ENCODE measurements at regions not wholly inside any gene's neighbourhood (a gene's known extent, or its start where the extent isn't known, plus 50 kb on each side); places are given as distances from the start of the nearest gene placed in this dataset.

- Histone ChIP-seq H2AFZ (ENCODE audit: low read depth, low read length) (no peak overlapping the region), H2BK12ac (ENCODE audit: low read length in 2 of 2) (no peak overlapping the region), H3K9me3 (ENCODE audit: control insufficient read depth, low read length) (no peaks in the 10 kb centered on the region), H3K36me3 (ENCODE audit: control insufficient read depth in 1 of 2, insufficient read depth in 2 of 2, low read depth in 1 of 2, low read length in 2 of 2) (no peaks in the 10 kb centered on the region), H3K4ac (ENCODE audit: low read depth in 1 of 2, low read length in 2 of 2) (no peak overlapping the region), H3K9ac (ENCODE audit: low read length) (no peak overlapping the region), H3K27ac (ENCODE audit: low read length, poor library complexity, severe bottlenecking) (no peak overlapping the region), H3K18ac (ENCODE audit: low read depth in 1 of 2, low read length in 2 of 2) (no peak overlapping the region), H3K4me3 (ENCODE audit: insufficient read depth in 1 of 2, low read depth in 1 of 2, low read length in 2 of 2) (no peak overlapping the region), H4K8ac (ENCODE audit: low read length) (no peak overlapping the region), H3K14ac (ENCODE audit: low read length in 2 of 2) (no peak overlapping the region), H3K4me2 (ENCODE audit: low read length, poor library complexity, severe bottlenecking) (no peak overlapping the region), H3K23ac (ENCODE audit: low read length in 2 of 2) (no peak overlapping the region), H2BK15ac (ENCODE audit: low read depth, poor library complexity, severe bottlenecking) (no peak overlapping the region), H3K79me1 (replicated peaks; ENCODE audit: low read length, poor library complexity, severe bottlenecking) (no peaks in the 10 kb centered on the region), H3K4me1 (ENCODE audit: control insufficient read depth, insufficient read depth, low read depth, low read length) (no peaks in the 10 kb centered on the region), H2AK5ac (ENCODE audit: low read length, severe bottlenecking) (no peak overlapping the region), H3K27me3 (ENCODE audit: control insufficient read depth in 1 of 2, insufficient read depth in 1 of 2, low read length in 2 of 2) (no peaks in the 10 kb centered on the region), H2BK120ac (ENCODE audit: low read depth, low read length) (no peak overlapping the region), H2BK5ac (ENCODE audit: low read depth, low read length, poor library complexity, severe bottlenecking) (no peak overlapping the region), H4K91ac (ENCODE audit: low read length) (no peak overlapping the region)
- no peak for DNase-seq
- WGBS: 95% methylated on average over 2 of the region's 3 CpGs
Observed at GRCh38 chr16:76669288-76669687, 392.1 kb downstream of the CNTNAP4 start.

- no peak overlapping the region for H2AK5ac ChIP-seq (ENCODE audit: low read length, severe bottlenecking)
- H3K14ac ChIP-seq (ENCODE audit: low read length in 2 of 2): no peak overlapping the region
- H2BK5ac ChIP-seq (ENCODE audit: low read depth, low read length, poor library complexity, severe bottlenecking): no peak overlapping the region
- no peak overlapping the region for H2BK15ac ChIP-seq (ENCODE audit: low read depth, poor library complexity, severe bottlenecking)
- H3K4me2 ChIP-seq (ENCODE audit: low read length, poor library complexity, severe bottlenecking): no peak overlapping the region
- no peaks in the 10 kb centered on the region for H3K9me3 ChIP-seq (ENCODE audit: control insufficient read depth, low read length)
- H2BK120ac ChIP-seq (ENCODE audit: low read depth, low read length): no peak overlapping the region
- peak; percentile 57 for DNase-seq
- no peak overlapping the region for H3K9ac ChIP-seq (ENCODE audit: low read length)
- H3K79me1 ChIP-seq (replicated peaks; ENCODE audit: low read length, poor library complexity, severe bottlenecking): no peaks in the 10 kb centered on the region
- no peak overlapping the region for H4K91ac ChIP-seq (ENCODE audit: low read length)
- no peak overlapping the region for H3K27ac ChIP-seq (ENCODE audit: low read length, poor library complexity, severe bottlenecking)
- no peak overlapping the region for H2BK12ac ChIP-seq (ENCODE audit: low read length in 2 of 2)
- no peak overlapping the region for H4K8ac ChIP-seq (ENCODE audit: low read length)
- H3K4me1 ChIP-seq (ENCODE audit: control insufficient read depth, insufficient read depth, low read depth, low read length): no peaks in the 10 kb centered on the region
- no peak overlapping the region for H2AFZ ChIP-seq (ENCODE audit: low read depth, low read length)
- H3K4ac ChIP-seq (ENCODE audit: low read depth in 1 of 2, low read length in 2 of 2): no peak overlapping the region
- WGBS: 46% methylated on average over 4 of the region's 5 CpGs
- no peaks in the 10 kb centered on the region for H3K27me3 ChIP-seq (ENCODE audit: control insufficient read depth in 1 of 2, insufficient read depth in 1 of 2, low read length in 2 of 2)
- H3K36me3 ChIP-seq (ENCODE audit: control insufficient read depth in 1 of 2, insufficient read depth in 2 of 2, low read depth in 1 of 2, low read length in 2 of 2): no peaks in the 10 kb centered on the region
- H3K4me3 ChIP-seq (ENCODE audit: insufficient read depth in 1 of 2, low read depth in 1 of 2, low read length in 2 of 2): no peak overlapping the region
- no peak overlapping the region for H3K23ac ChIP-seq (ENCODE audit: low read length in 2 of 2)
- H3K18ac ChIP-seq (ENCODE audit: low read depth in 1 of 2, low read length in 2 of 2): no peak overlapping the region
Observed at GRCh38 chr16:76670125-76670857, 393.1 kb downstream of the CNTNAP4 start.

- Histone ChIP-seq H3K23ac (ENCODE audit: low read length in 2 of 2) (no peak overlapping the region), H2AK5ac (ENCODE audit: low read length, severe bottlenecking) (no peak overlapping the region), H2BK5ac (ENCODE audit: low read depth, low read length, poor library complexity, severe bottlenecking) (no peak overlapping the region), H3K4me2 (ENCODE audit: low read length, poor library complexity, severe bottlenecking) (no peak overlapping the region), H3K4ac (ENCODE audit: low read depth in 1 of 2, low read length in 2 of 2) (no peak overlapping the region), H3K36me3 (ENCODE audit: control insufficient read depth in 1 of 2, insufficient read depth in 2 of 2, low read depth in 1 of 2, low read length in 2 of 2) (no peaks in the 10 kb centered on the region), H3K79me1 (replicated peaks; ENCODE audit: low read length, poor library complexity, severe bottlenecking) (no peaks in the 10 kb centered on the region), H2BK15ac (ENCODE audit: low read depth, poor library complexity, severe bottlenecking) (no peak overlapping the region), H2BK120ac (ENCODE audit: low read depth, low read length) (no peak overlapping the region), H3K4me3 (ENCODE audit: insufficient read depth in 1 of 2, low read depth in 1 of 2, low read length in 2 of 2) (no peak overlapping the region), H3K9ac (ENCODE audit: low read length) (no peak overlapping the region), H3K18ac (ENCODE audit: low read depth in 1 of 2, low read length in 2 of 2) (no peak overlapping the region), H3K27ac (ENCODE audit: low read length, poor library complexity, severe bottlenecking) (no peak overlapping the region), H3K4me1 (ENCODE audit: control insufficient read depth, insufficient read depth, low read depth, low read length) (no peaks in the 10 kb centered on the region), H2AFZ (ENCODE audit: low read depth, low read length) (no peak overlapping the region), H3K27me3 (ENCODE audit: control insufficient read depth in 1 of 2, insufficient read depth in 1 of 2, low read length in 2 of 2) (no peaks in the 10 kb centered on the region), H4K91ac (ENCODE audit: low read length) (no peak overlapping the region), H4K8ac (ENCODE audit: low read length) (no peak overlapping the region), H3K14ac (ENCODE audit: low read length in 2 of 2) (no peak overlapping the region), H2BK12ac (ENCODE audit: low read length in 2 of 2) (no peak overlapping the region), H3K9me3 (ENCODE audit: control insufficient read depth, low read length) (peaks cover 3% of the 10 kb centered on the region)
- DNase-seq: no peak
- WGBS: 73% methylated on average over 1 of the region's 1 CpG
Observed at GRCh38 chr16:76676356-76676755, 399.2 kb downstream of the CNTNAP4 start.

GRCh38 chr16:76681296-76681695, 404.1 kb downstream of the CNTNAP4 start:
- Histone ChIP-seq H3K27ac (ENCODE audit: low read length, poor library complexity, severe bottlenecking) (no peak overlapping the region), H3K27me3 (ENCODE audit: control insufficient read depth in 1 of 2, insufficient read depth in 1 of 2, low read length in 2 of 2) (no peaks in the 10 kb centered on the region), H3K23ac (ENCODE audit: low read length in 2 of 2) (no peak overlapping the region), H4K91ac (ENCODE audit: low read length) (no peak overlapping the region), H2BK5ac (ENCODE audit: low read depth, low read length, poor library complexity, severe bottlenecking) (no peak overlapping the region), H3K9me3 (ENCODE audit: control insufficient read depth, low read length) (peaks cover 3% of the 10 kb centered on the region), H3K79me1 (replicated peaks; ENCODE audit: low read length, poor library complexity, severe bottlenecking) (no peaks in the 10 kb centered on the region), H2BK15ac (ENCODE audit: low read depth, poor library complexity, severe bottlenecking) (no peak overlapping the region), H4K8ac (ENCODE audit: low read length) (no peak overlapping the region), H3K4me1 (ENCODE audit: control insufficient read depth, insufficient read depth, low read depth, low read length) (no peaks in the 10 kb centered on the region), H3K9ac (ENCODE audit: low read length) (peak overlapping the region; percentile 19), H3K4ac (ENCODE audit: low read depth in 1 of 2, low read length in 2 of 2) (no peak overlapping the region), H2BK120ac (ENCODE audit: low read depth, low read length) (no peak overlapping the region), H2AFZ (ENCODE audit: low read depth, low read length) (no peak overlapping the region), H3K4me2 (ENCODE audit: low read length, poor library complexity, severe bottlenecking) (no peak overlapping the region), H3K4me3 (ENCODE audit: insufficient read depth in 1 of 2, low read depth in 1 of 2, low read length in 2 of 2) (no peak overlapping the region), H2BK12ac (ENCODE audit: low read length in 2 of 2) (no peak overlapping the region), H3K36me3 (ENCODE audit: control insufficient read depth in 1 of 2, insufficient read depth in 2 of 2, low read depth in 1 of 2, low read length in 2 of 2) (no peaks in the 10 kb centered on the region), H3K18ac (ENCODE audit: low read depth in 1 of 2, low read length in 2 of 2) (no peak overlapping the region), H2AK5ac (ENCODE audit: low read length, severe bottlenecking) (no peak overlapping the region), H3K14ac (ENCODE audit: low read length in 2 of 2) (no peak overlapping the region)
- 89% methylated on average over 2 of the region's 4 CpGs for WGBS
- DNase-seq: no peak

All from mesenchymal stem cell (in vitro differentiated cells and primary cell).